ENCODE measurements at regions not wholly inside any gene's neighbourhood (a gene's known extent, or its start where the extent isn't known, plus 50 kb on each side); places are given as distances from the start of the nearest gene placed in this dataset.
A peak's percentile ranks its signal among the peaks of the same experiment; 100 is the strongest.

- TF ChIP-seq EZH2 (IDR thresholded peaks at IDR 0.05) (no peak), MAX (IDR thresholded peaks at IDR 0.05) (no peak)
Observed at GRCh38 chr6:77172578-77172977, 290.7 kb downstream of the HTR1B start (continued).

- Histone ChIP-seq H3K4me1 (ENCODE audit: control insufficient read depth in 1 of 2, insufficient read depth in 2 of 2, low read length in 2 of 2) (no peaks in the 10 kb centered on the region), H3K79me2 (ENCODE audit: insufficient read depth, low read length) (no peaks in the 10 kb centered on the region), H3K9me2 (ENCODE audit: insufficient read depth) (no peaks in the 10 kb centered on the region), H3K9me3 (ENCODE audit: control insufficient read depth in 1 of 2, insufficient read depth in 1 of 2, low read depth in 1 of 2, low read length in 2 of 2) (no peaks in the 10 kb centered on the region), H2AFZ (ENCODE audit: low read depth, low read length, poor library complexity, severe bottlenecking) (no peak overlapping the region), H3K9ac (ENCODE audit: low read length) (no peak overlapping the region), H4K20me1 (ENCODE audit: insufficient read depth) (no peaks in the 10 kb centered on the region), H3K27me3 (ENCODE audit: insufficient read depth, low read length) (no peaks in the 10 kb centered on the region), H3K27ac (ENCODE audit: low read depth, low read length) (no peak overlapping the region), H3K36me3 (ENCODE audit: control insufficient read depth in 1 of 2, insufficient read depth in 2 of 2, low read length in 2 of 2) (no peaks in the 10 kb centered on the region), H3K4me3 (replicated peaks in 1 of 2; ENCODE audit: low read depth in 1 of 2, low read length in 2 of 2) (no peak overlapping the region), H3K4me2 (ENCODE audit: low read length) (no peak overlapping the region)
- BruUV-seq (replicated peaks): no TSS peak
- ChIA-PET CTCF (no interaction called here), POLR2A (no interaction called here), RAD21 (ENCODE audit: low non-redundant PET in 1 of 2, low total read pairs in 2 of 2, uncharacterized antibody in 2 of 2, unreplicated experiment in 2 of 2) (no interaction called here)
- TF ChIP-seq SP1 (IDR thresholded peaks at IDR 0.05; ENCODE audit: low read depth) (no peak), EGR1 (IDR thresholded peaks at IDR 0.05; ENCODE audit: low read depth) (no peak), REST (IDR thresholded peaks at IDR 0.05; ENCODE audit: low read depth) (peak; percentile 11; the same call in 1 of the 2 replicates), POLR2A (IDR thresholded peaks at IDR 0.05; ENCODE audit: borderline replicate concordance, extremely low read depth, insufficient read depth, insufficient read length) (no peak)
- ATAC-seq (no peak), DNase-seq (ENCODE audit: low read depth, low spot score) (no peak)
- intact Hi-C loops (cut with micrococcal nuclease): no loop called here
Observed at GRCh38 chr6:77159730-77160129, 303.6 kb downstream of the HTR1B start.
